Pulmonary artery endothelial cell (primary cell): ENCODE measurements at regions not wholly inside any gene's neighbourhood (a gene's known extent, or its start where the extent isn't known, plus 50 kb on each side); places are given as distances from the start of the nearest gene placed in this dataset.
"Not testable (repeated sequence)": the region's sequence is repeated elsewhere in the genome, so short reads cannot be mapped to it uniquely, and the experiment has no call there.

Source experiments
- DNase-seq: peaks from one replicate; pipeline ENCODE4 v3.0.0-alpha.2; 2011; ENCODE audit warnings: low read depth, low spot score

DNA sequence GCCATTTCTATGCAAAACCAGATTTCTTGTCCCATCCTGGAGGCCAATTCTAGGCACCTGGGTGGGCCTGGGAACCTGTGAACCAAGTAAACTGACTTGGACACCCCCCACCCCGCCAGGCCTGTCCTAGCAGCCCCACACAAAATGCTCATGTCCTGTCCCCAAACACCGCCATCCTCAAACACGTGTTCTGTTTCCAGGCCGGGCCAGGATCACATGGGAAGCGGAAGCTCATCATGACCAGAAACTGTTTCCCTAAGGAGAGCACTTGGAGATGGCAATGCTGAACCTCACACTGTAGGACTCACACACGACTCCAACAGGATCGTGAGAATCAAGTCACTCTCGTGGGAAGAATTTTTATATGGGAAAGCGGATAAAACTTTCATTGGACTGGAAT lies 78.7 kb upstream of the DRD5 start:
- DNase-seq = not testable (repeated sequence)

DNA sequence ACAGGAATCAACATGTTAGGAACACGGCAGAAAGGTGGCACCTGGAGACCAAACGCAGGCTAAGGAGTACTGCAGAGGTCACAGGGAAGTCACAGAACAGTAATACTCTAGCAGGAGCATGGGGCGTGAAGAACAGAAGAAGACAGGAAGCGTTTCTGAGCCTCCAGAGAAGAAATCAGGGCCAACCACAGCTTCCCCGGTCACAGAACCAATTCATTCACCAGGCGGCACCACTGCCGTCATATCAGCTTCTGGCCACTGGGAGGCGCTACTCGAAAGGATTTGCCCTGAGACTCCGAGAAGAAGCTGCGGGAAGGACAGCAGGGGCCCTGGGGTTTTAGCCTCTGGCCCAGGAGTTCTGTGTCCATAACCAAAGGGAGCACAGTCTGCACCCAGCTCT lies 78.0 kb upstream of the DRD5 start:
- no peak for DNase-seq

DNA sequence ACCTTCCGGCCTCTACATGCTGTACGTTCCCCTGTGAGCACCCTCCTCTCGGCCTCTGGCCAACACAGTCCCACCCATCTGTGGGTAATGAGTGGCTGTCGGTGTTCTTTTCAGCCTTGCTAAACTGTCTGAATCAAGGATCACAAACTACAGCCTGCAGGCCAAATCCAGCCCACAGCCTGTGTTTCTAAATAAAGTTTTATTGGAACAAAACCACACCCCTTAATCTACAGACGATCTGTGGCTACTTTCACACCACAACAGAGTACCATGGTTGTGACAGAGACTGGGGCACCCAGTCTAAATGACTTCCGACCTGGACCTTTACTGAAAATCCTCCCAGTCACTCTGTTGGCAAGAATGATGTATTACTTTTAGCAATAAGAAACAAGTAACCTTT lies 77.3 kb upstream of the DRD5 start:
- DNase-seq = not testable (repeated sequence)

DNA sequence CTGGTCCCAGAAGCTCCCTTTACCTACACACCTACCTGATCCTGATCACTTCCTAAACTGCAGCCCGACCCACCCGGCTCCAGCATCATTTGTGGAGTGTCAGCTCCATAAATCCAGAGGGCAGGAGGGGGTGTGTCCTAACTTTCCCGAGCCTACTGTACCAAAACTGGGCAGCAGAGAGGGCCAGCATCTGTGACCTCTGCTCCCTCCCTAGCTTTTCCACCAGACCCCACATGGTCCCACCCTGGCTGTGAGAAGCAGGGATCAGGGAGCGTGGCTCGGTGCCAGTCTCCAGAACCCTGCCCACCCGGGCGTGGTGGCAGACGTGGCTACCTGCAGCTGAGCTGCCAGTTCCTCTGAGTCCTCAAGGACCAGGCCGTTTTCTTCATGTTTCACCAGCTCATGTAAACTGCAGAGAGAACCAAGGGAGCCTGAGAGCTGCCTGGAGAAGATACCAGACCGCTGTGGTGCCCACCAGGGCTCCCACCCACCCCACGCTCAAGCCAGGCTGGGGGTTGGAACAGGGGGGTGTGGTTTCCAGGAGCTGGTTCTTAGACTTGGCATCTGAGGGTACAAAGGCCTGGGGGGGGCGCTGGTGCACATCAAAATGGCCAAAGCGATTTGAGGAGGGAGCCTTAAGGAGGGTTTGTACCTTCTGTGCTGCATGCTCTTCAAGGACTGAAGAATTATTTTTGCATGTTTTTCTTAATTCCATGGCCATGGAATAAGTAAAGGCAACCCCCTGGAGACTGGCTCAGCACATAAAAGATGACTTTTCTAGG lies 76.7 kb upstream of the DRD5 start:
- DNase-seq = no peak

DNA sequence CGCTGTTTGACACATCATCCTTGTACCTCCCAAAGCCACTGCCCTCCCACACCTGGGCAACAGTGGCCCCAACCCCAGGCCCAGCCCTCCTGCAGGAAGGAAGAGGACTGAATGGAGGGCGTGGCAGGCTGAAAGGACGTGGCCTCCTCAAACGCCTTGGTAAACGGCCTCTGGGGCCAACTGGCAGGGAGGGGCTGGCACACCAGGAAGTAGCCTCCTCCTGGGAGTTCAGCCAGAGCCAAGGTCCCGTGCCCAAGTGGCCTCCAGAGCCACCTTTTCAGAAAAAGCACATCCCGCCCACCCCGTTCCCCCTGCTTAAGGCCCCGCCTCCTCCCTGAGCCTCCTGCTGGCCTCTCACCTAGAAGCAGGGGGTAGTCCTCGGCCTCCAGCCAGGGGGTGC lies 74.2 kb upstream of the DRD5 start:
- DNase-seq = not testable (repeated sequence)

DNA sequence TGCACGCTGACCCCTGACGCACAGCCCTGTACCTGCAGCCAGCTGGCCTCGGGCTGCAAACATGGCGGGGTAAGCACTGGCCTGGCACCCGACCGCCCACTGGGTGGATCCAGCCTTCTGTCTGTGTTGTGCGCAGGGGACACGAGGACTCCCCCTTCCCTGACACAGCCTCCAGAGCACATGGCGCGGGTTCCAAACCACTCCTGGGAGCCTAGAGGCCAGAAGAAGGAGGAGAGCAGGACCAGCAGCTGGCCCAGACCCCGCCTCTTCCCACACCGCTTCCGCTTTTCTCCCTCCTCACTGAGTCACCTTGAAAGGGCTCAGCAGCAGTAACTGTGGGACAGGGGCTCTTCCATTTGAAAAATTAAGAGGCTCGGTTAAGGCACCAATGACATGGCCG lies 73.5 kb upstream of the DRD5 start:
- not testable (repeated sequence) for DNase-seq

DNA sequence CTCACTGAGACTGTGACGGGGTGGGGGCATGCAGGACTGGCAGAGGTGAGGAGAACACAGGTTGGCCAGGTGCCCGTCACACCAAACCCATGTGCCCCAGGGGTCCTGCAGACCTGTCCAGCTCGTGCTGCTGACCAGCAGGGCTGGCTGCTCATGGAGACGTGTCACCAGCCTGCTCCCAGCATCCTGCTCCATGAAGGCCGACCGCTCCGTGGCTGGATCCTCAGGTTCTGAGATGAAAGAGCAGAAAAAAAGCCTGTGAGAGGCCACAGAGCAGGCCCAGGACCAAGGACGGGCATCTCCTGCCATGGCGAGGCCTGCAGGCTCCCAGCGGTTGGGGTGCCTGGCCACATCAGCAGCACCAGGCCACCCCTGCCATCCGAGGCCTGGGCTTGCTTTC lies 71.7 kb upstream of the DRD5 start:
- DNase-seq = no peak

DNA sequence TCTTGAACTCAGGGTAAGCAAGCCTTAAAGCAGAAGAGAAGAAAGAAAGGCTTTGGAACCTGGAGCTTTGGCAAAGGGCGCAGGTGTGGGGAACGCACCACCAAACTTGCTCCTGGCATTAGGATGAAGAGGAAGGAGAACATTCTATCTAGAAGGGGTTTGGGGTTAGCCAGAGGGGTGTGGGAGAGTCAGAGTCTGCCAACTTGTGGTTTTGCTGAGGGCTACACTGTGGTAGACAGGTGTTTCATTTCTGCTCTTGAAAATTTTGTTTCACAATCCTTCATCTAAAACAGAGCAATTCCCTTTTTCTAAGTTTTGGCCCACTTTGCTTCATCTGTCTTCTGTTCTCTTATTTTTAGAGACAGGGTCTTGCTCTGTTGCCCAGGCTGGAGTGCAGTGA lies 66.2 kb upstream of the DRD5 start:
- not testable (repeated sequence) for DNase-seq

DNA sequence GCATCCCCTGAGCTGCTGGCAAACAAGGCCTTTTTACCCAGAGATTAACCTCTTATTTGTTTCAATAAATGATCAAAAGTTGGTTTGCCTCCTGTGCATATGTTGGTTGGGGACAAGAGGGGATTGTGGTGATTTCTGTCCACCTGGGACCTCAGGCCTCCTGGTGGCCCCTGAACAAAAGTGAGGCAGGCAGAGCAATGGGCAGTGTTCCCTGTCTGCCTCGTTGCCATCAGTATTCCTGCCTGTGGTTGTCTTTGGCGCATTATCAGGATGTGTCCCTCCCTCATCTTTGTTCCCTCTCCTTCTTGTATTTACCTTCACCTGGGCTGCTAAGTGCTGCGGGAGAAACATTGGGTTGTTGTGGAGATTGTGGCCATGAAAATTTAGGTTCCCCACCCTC lies 65.3 kb upstream of the DRD5 start:
- no peak for DNase-seq

DNA sequence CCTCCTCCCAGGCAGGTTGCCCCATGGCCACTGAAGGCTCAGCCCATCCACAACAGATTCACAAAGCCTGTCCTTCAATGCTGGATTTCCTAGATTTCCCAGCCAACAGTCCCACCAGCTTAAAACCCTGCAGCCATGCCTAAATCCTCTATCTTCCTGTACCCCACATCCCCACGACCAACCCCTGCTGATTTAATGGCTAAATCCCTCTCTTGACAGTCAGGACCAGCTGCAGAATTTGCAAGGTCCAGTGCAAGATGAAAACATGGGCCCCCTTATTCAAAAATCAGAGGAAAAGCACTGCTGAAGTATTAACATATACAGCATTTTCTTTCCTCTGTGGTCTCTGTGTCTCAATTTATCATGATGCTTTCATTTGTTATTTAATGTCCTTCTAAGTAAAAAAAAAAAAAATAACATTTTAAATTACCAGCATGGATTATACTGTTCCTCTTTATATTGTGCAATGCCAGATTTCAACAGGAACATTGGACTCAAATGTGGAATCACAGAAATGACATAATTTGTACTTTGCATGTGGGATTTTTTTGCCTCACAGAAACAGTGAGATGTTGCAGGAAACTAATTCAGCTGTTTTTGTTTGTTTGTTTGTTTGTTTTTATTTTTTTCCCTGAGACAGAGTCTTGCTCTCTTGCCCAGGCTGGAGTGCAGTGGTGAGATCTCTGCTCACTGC lies 63.0 kb upstream of the DRD5 start:
- DNase-seq = not testable (repeated sequence)

DNA sequence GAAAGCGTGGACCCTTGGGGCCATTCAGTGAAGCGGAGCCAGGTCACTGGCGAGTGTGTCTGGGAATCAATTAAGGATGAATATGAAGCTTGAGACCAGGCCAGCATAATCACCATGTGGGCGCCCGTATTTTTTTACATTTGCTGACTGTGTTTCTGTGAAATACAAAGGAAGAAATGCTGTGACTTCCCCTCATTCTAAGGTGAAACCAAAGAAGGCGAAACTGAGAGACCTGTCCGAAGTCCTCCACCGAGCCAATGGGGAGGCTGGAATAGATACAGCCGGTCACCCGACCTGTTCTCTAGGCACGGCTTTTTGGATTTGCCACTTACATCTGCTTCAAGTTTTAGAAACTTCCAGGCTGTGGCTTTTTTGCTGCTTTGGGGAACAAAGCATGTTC lies 59.3 kb upstream of the DRD5 start:
- not testable (repeated sequence) for DNase-seq
